SU-DHL-6 (cell line): ENCODE measurements at regions not wholly inside any gene's neighbourhood (a gene's known extent, or its start where the extent isn't known, plus 50 kb on each side); places are given as distances from the start of the nearest gene placed in this dataset.

Experiments
- H2AFZ ChIP-seq: fragments of 200-600 bp; sonication (generic); 2 replicates; pipeline ENCODE4 v1.6.1; 2014; ENCODE audit warnings: low read depth, mild to moderate bottlenecking, moderate library complexity, mixed read lengths, antibody characterized with exemption, low read length; ENCODE audit not compliant: severe bottlenecking
- H3F3A ChIP-seq: fragments of 200-600 bp; shearing (Covaris generic); 2 replicates; pipeline ENCODE4 v1.6.0; 2016; ENCODE audit warnings: antibody characterized with exemption, mild to moderate bottlenecking; ENCODE audit not compliant: insufficient read depth
- H3K27ac ChIP-seq: fragments of 200-600 bp; sonication (generic); 2 replicates; pipeline ENCODE4 v1.5.1; 2016; ENCODE audit warnings: low read depth, mild to moderate bottlenecking, low read length, moderate library complexity, mixed read lengths
- H3K27me3 ChIP-seq: fragments of 200-600 bp; sonication (generic), shearing (Covaris generic); 2 replicates; pipeline ENCODE4 v1.6.0; 2014; ENCODE audit warnings: mild to moderate bottlenecking, low read length
- H3K36me3 ChIP-seq: fragments of 200-600 bp; sonication (generic); 2 replicates; pipeline ENCODE4 v1.6.1; 2014; ENCODE audit warnings: mild to moderate bottlenecking, low read length, mixed read lengths
- H3K4me2 ChIP-seq: fragments of 300-600, 200-600 bp; shearing (Covaris generic), sonication (generic); 2 replicates; pipeline ENCODE4 v1.6.0; 2014; ENCODE audit warnings: low read length, low read depth, mild to moderate bottlenecking; ENCODE audit not compliant: poor library complexity, severe bottlenecking
- H3K4me3 ChIP-seq: fragments of 200-600 bp; sonication (generic); 2 replicates; pipeline ENCODE4 v1.5.1; 2014; ENCODE audit warnings: antibody characterized with exemption, low read length, mild to moderate bottlenecking, mixed read lengths; ENCODE audit not compliant: insufficient read depth, poor library complexity, severe bottlenecking
- H3K79me2 ChIP-seq: fragments of 200-600 bp; sonication (generic); 2 replicates; pipeline ENCODE4 v1.6.1; 2014; ENCODE audit warnings: mild to moderate bottlenecking, low read length, moderate library complexity; ENCODE audit not compliant: insufficient read depth
- H3K9ac ChIP-seq: fragments of 200-600 bp; sonication (generic); 2 replicates; pipeline ENCODE4 v1.7.0; 2014; ENCODE audit warnings: mild to moderate bottlenecking, low read length
- H3K9me2 ChIP-seq: fragments of 200-600 bp; sonication (generic); replicated peaks from 2 replicates; pipeline ENCODE4 v1.6.1; 2014; ENCODE audit warnings: low read length; ENCODE audit not compliant: insufficient read depth
- H3K9me3 ChIP-seq: fragments of 200-600 bp; sonication (generic); 2 replicates; pipeline ENCODE4 v1.6.1; 2014; ENCODE audit warnings: low read length, mixed read lengths; ENCODE audit not compliant: insufficient read depth
- H4K20me1 ChIP-seq: fragments of 200-600 bp; sonication (generic); 2 replicates; pipeline ENCODE4 v1.6.1; 2014; ENCODE audit warnings: low read depth, mild to moderate bottlenecking, antibody characterized with exemption, low read length, moderate library complexity, mixed read lengths
- CTCF ChIP-seq: fragments of 200-600 bp; sonication (generic); IDR thresholded peaks from one replicate; pipeline ENCODE4 v1.5.1; 2017; ENCODE audit warnings: antibody characterized with exemption, mild to moderate bottlenecking, low read length, moderate library complexity; ENCODE audit not compliant: insufficient read depth, poor library complexity, severe bottlenecking
- EZH2phosphoT487 ChIP-seq: fragments of 200-600 bp; sonication (generic), shearing (Covaris generic); conservative IDR thresholded peaks from 2 replicates; pipeline ENCODE4 v1.6.1; 2018; ENCODE audit warnings: mild to moderate bottlenecking, antibody characterized with exemption, low read length, moderate library complexity, mixed read lengths

GRCh38 chr17:33352526-33352925 is 59.4 kb upstream of the ASIC2 start:
- Histone ChIP-seq H3K9me3 (no peaks in the 10 kb centered on the region), H3K9ac (no peak overlapping the region), H3K4me2 (no peak overlapping the region), H3K27ac (no peak overlapping the region), H3K36me3 (no peaks in the 10 kb centered on the region), H3F3A (no peaks in the 10 kb centered on the region), H2AFZ (no peak overlapping the region), H3K9me2 (no peaks in the 10 kb centered on the region), H3K79me2 (no peaks in the 10 kb centered on the region), H3K4me3 (no peak overlapping the region), H4K20me1 (no peaks in the 10 kb centered on the region), H3K27me3 (no peaks in the 10 kb centered on the region)
- no peak for TF ChIP-seq CTCF
- no peak for TF ChIP-seq EZH2phosphoT487

GRCh38 chr17:33356266-33356665 is 63.2 kb upstream of the ASIC2 start:
- Histone ChIP-seq H4K20me1 (no peaks in the 10 kb centered on the region), H3K4me2 (no peak overlapping the region), H2AFZ (no peak overlapping the region), H3K4me3 (no peak overlapping the region), H3K27me3 (no peaks in the 10 kb centered on the region), H3K36me3 (no peaks in the 10 kb centered on the region), H3K9me2 (no peaks in the 10 kb centered on the region), H3K9me3 (no peaks in the 10 kb centered on the region), H3K79me2 (no peaks in the 10 kb centered on the region), H3K9ac (no peak overlapping the region), H3F3A (no peaks in the 10 kb centered on the region), H3K27ac (no peak overlapping the region)
- TF ChIP-seq CTCF: no peak
- TF ChIP-seq EZH2phosphoT487: no peak

- Histone ChIP-seq H3K79me2 (no peaks in the 10 kb centered on the region), H4K20me1 (no peaks in the 10 kb centered on the region), H3F3A (no peaks in the 10 kb centered on the region), H3K27me3 (no peaks in the 10 kb centered on the region), H3K27ac (no peak overlapping the region), H3K4me3 (no peak overlapping the region), H3K9me2 (no peaks in the 10 kb centered on the region), H2AFZ (no peak overlapping the region), H3K36me3 (no peaks in the 10 kb centered on the region), H3K9me3 (no peaks in the 10 kb centered on the region), H3K9ac (no peak overlapping the region), H3K4me2 (no peak overlapping the region)
- no peak for TF ChIP-seq CTCF
- TF ChIP-seq EZH2phosphoT487: no peak
Measured at GRCh38 chr17:33363475-33363874, 70.4 kb upstream of the ASIC2 start.

GRCh38 chr17:33366960-33367359 is 73.9 kb upstream of the ASIC2 start:
- H3K27me3 ChIP-seq: no peaks in the 10 kb centered on the region
- H3F3A ChIP-seq: no peaks in the 10 kb centered on the region
- H3K9ac ChIP-seq: no peak overlapping the region
- no peaks in the 10 kb centered on the region for H4K20me1 ChIP-seq
- H3K36me3 ChIP-seq: no peaks in the 10 kb centered on the region
- TF ChIP-seq CTCF: no peak
- no peak for TF ChIP-seq EZH2phosphoT487
- no peak overlapping the region for H2AFZ ChIP-seq
- H3K27ac ChIP-seq: no peak overlapping the region
- no peaks in the 10 kb centered on the region for H3K79me2 ChIP-seq
- no peak overlapping the region for H3K4me3 ChIP-seq
- no peaks in the 10 kb centered on the region for H3K9me2 ChIP-seq
- H3K9me3 ChIP-seq: no peaks in the 10 kb centered on the region
- no peak overlapping the region for H3K4me2 ChIP-seq
